NCI-H510A treated with DMSO at 0.1 percent for 48 hours (cell line): ENCODE measurements at regions not wholly inside any gene's neighbourhood (a gene's known extent, or its start where the extent isn't known, plus 50 kb on each side); places are given as distances from the start of the nearest gene placed in this dataset.
"Not testable (repeated sequence)": the region's sequence is repeated elsewhere in the genome, so short reads cannot be mapped to it uniquely, and the experiment has no call there.

Source experiments
- DNase-seq: peaks from one replicate; lab custom pipeline; 2025; lab: John Stamatoyannopoulos, UW

GRCh38 chr4:144799486-144799885, 153.5 kb downstream of the HHIP start:
- no peak for DNase-seq

- no peak for DNase-seq
These were observed 155.8 kb downstream of the HHIP start for GRCh38 chr4:144801731-144802130.

- DNase-seq: no peak
These were observed 162.1 kb downstream of the HHIP start for GRCh38 chr4:144808034-144808433.

GRCh38 chr4:144809056-144809640, 163.2 kb downstream of the HHIP start:
- peak; percentile 25 for DNase-seq

GRCh38 chr4:144816668-144817067, 170.7 kb downstream of the HHIP start:
- no peak for DNase-seq

- DNase-seq: no peak
These were observed 171.1 kb downstream of the HHIP start for GRCh38 chr4:144817081-144817480.

- no peak for DNase-seq
These were observed 172.2 kb downstream of the HHIP start for GRCh38 chr4:144818136-144818535.

GRCh38 chr4:144819591-144819990, 173.6 kb downstream of the HHIP start:
- DNase-seq: no peak

GRCh38 chr4:144820011-144820727, 174.2 kb downstream of the HHIP start:
- DNase-seq: no peak

- DNase-seq: no peak
These were observed 174.8 kb downstream of the HHIP start for GRCh38 chr4:144820728-144821085.

GRCh38 chr4:144831971-144832370, 186.0 kb downstream of the HHIP start:
- DNase-seq: peak; percentile 2

- no peak for DNase-seq
These were observed 199.5 kb downstream of the HHIP start for GRCh38 chr4:144845411-144845810.

GRCh38 chr4:144851948-144852347, 206.0 kb downstream of the HHIP start:
- no peak for DNase-seq

GRCh38 chr4:144861471-144861870, 215.5 kb downstream of the HHIP start:
- DNase-seq: no peak

- DNase-seq: no peak
These were observed 216.3 kb downstream of the HHIP start for GRCh38 chr4:144862210-144862609.

- DNase-seq: not testable (repeated sequence)
These were observed 218.9 kb downstream of the HHIP start for GRCh38 chr4:144864891-144865290.

- no peak for DNase-seq
These were observed 222.4 kb downstream of the HHIP start for GRCh38 chr4:144868309-144868708.

- no peak for DNase-seq
These were observed 225.3 kb downstream of the ANAPC10 start for GRCh38 chr4:144872508-144873225.

- DNase-seq: no peak
These were observed 224.6 kb downstream of the ANAPC10 start for GRCh38 chr4:144873226-144873990.

GRCh38 chr4:144894573-144894972, 203.4 kb downstream of the ANAPC10 start:
- no peak for DNase-seq

- DNase-seq: no peak
These were observed 198.6 kb downstream of the ANAPC10 start for GRCh38 chr4:144899393-144899792.

GRCh38 chr4:144901141-144901540, 196.9 kb downstream of the ANAPC10 start:
- DNase-seq: no peak

- DNase-seq: no peak
These were observed 195.4 kb downstream of the ANAPC10 start for GRCh38 chr4:144902614-144903013.
